ENCODE measurements at regions not wholly inside any gene's neighbourhood (a gene's known extent, or its start where the extent isn't known, plus 50 kb on each side); places are given as distances from the start of the nearest gene placed in this dataset.

DNA sequence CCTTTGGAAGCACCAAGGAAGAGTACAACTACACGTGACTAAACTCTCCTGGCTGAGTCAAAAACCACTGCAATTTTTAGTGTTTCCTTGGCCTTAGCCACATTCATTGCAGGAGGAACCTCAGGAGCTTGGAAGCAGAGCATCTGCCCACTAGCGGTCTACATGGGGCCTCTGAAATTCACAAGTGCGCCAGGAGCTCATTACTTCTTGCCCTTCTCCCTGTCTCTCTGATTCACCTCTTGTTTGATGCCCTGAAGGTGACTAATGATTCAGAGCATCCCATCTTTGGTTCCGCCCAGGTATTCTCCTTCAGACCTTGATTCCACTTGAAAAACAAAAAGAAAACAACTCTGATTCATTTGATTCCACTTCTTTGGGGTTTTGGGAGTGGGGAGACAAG lies 201.1 kb upstream of the LPP start:
- TF ChIP-seq CTCF (IDR thresholded peaks at IDR 0.05) (no peak), POLR2A (IDR thresholded peaks at IDR 0.05) (no peak)
